Breast epithelium (tissue), 4 donors: ENCODE measurements at regions not wholly inside any gene's neighbourhood (a gene's known extent, or its start where the extent isn't known, plus 50 kb on each side); places are given as distances from the start of the nearest gene placed in this dataset.

Experiments used
- DNase-seq, 2 donors: peaks; one replicate each; pipeline ENCODE4 v3.0.0-alpha.2; 2019; ENCODE audit warnings: low spot score in 2 of 2
- H3K27ac ChIP-seq, 2 donors: fragments of 200-600 bp; sonication (generic) in 1 of 2; one replicate each; pipeline ENCODE4 v1.5.1; 2016 to 2019; ENCODE audit warnings: mild to moderate bottlenecking in 1 of 2
- H3K27me3 ChIP-seq, 2 donors: fragments of 200-600 bp; sonication (generic) in 1 of 2; one replicate each; pipeline versions ENCODE4 v1.5.1 to v1.6.0; 2017 to 2019; ENCODE audit warnings: control low read depth in 1 of 2, mild to moderate bottlenecking in 1 of 2
- H3K36me3 ChIP-seq: fragments of 200-600 bp; one replicate; pipeline ENCODE4 v1.5.1; 2019
- H3K4me1 ChIP-seq, 2 donors: fragments of 200-600 bp; sonication (generic); one replicate each; pipeline ENCODE4 v1.5.1; 2016 to 2019; ENCODE audit warnings: control low read depth in 1 of 2
- H3K4me3 ChIP-seq, 3 donors: fragments of 200-600 bp; sonication (generic); 1 replicate in 2 of 3; 2 replicates in 1 of 3; pipeline ENCODE4 v1.5.1; 2016 to 2019; ENCODE audit warnings: mild to moderate bottlenecking in 3 of 3, moderate library complexity in 2 of 3
- H3K9me3 ChIP-seq, 2 donors: fragments of 200-600 bp; sonication (generic) in 1 of 2; one replicate each; pipeline ENCODE4 v1.5.1; 2016 to 2019; ENCODE audit warnings: control low read depth in 1 of 2
- CTCF ChIP-seq, 3 donors: fragments of 450-650 bp; IDR thresholded peaks; one replicate each; pipeline ENCODE4 v1.5.1; 2016 to 2017; ENCODE audit warnings: antibody characterized with exemption in 3 of 3, mild to moderate bottlenecking in 3 of 3, moderate library complexity in 3 of 3
- POLR2A ChIP-seq: fragments of 450-650 bp; IDR thresholded peaks from one replicate; pipeline ENCODE4 v1.6.1; 2016; ENCODE audit warnings: antibody characterized with exemption, mild to moderate bottlenecking, moderate library complexity
- POLR2AphosphoS5 ChIP-seq, 3 donors: sonication (generic); formaldehyde crosslinking; IDR thresholded peaks; one replicate each; pipeline ENCODE4 v1.6.1; 2017; ENCODE audit warnings: antibody characterized with exemption in 3 of 3
- intact Hi-C: fragments of 100-400 bp; cut with DNase I; formaldehyde crosslinking; loops from one replicate; pipeline ENCODE4 v1.15.1; 2023; ENCODE audit warnings: low total_unique reads

GRCh38 chr5:143758015-143758414, 53.9 kb upstream of the HMHB1 start:
- H3K9me3 ChIP-seq: no peaks in the 10 kb centered on the region
- H3K4me1 ChIP-seq: no peaks in the 10 kb centered on the region
- no peak overlapping the region for H3K27ac ChIP-seq
- no peak for TF ChIP-seq CTCF (IDR thresholded peaks at IDR 0.05)
- no peak for TF ChIP-seq POLR2AphosphoS5 (IDR thresholded peaks at IDR 0.05)
- TF ChIP-seq POLR2A: no peak
- intact Hi-C loops: no loop called here
- DNase-seq: no peak
- H3K36me3 ChIP-seq: no peaks in the 10 kb centered on the region
- H3K4me3 ChIP-seq: no peak overlapping the region
- no peaks in the 10 kb centered on the region for H3K27me3 ChIP-seq

GRCh38 chr5:143757116-143757515, 54.8 kb upstream of the HMHB1 start:
- no peak for DNase-seq
- no peaks in the 10 kb centered on the region for H3K36me3 ChIP-seq
- H3K27me3 ChIP-seq: no peaks in the 10 kb centered on the region
- no peak overlapping the region for H3K27ac ChIP-seq
- no peaks in the 10 kb centered on the region for H3K9me3 ChIP-seq
- H3K4me1 ChIP-seq: no peaks in the 10 kb centered on the region
- no peak overlapping the region for H3K4me3 ChIP-seq
- intact Hi-C loops: no loop called here
- TF ChIP-seq CTCF (IDR thresholded peaks at IDR 0.05) (no peak), POLR2A (no peak), POLR2AphosphoS5 (IDR thresholded peaks at IDR 0.05) (no peak)

- TF ChIP-seq CTCF (IDR thresholded peaks at IDR 0.05) (no peak), POLR2AphosphoS5 (IDR thresholded peaks at IDR 0.05) (no peak), POLR2A (no peak)
- H3K9me3 ChIP-seq: no peaks in the 10 kb centered on the region
- no peak overlapping the region for H3K27ac ChIP-seq
- no peak for DNase-seq
- H3K4me3 ChIP-seq: no peak overlapping the region
- H3K4me1 ChIP-seq: no peaks in the 10 kb centered on the region
- no peaks in the 10 kb centered on the region for H3K36me3 ChIP-seq
- no peaks in the 10 kb centered on the region for H3K27me3 ChIP-seq
- intact Hi-C loops: no loop called here
These were observed 56.0 kb upstream of the HMHB1 start for GRCh38 chr5:143755966-143756365.

- no peak for DNase-seq
- intact Hi-C loops: no loop called here
- Histone ChIP-seq H3K4me3 (no peak overlapping the region), H3K27ac (no peak overlapping the region), H3K27me3 (no peaks in the 10 kb centered on the region), H3K9me3 (no peaks in the 10 kb centered on the region), H3K36me3 (no peaks in the 10 kb centered on the region), H3K4me1 (no peaks in the 10 kb centered on the region)
- no peak for TF ChIP-seq CTCF (IDR thresholded peaks at IDR 0.05)
- no peak for TF ChIP-seq POLR2AphosphoS5 (IDR thresholded peaks at IDR 0.05)
- no peak for TF ChIP-seq POLR2A
These were observed 59.7 kb upstream of the HMHB1 start for GRCh38 chr5:143752165-143752850.

- H3K27me3 ChIP-seq: no peaks in the 10 kb centered on the region
- no peak for DNase-seq
- no peaks in the 10 kb centered on the region for H3K9me3 ChIP-seq
- TF ChIP-seq POLR2AphosphoS5 (IDR thresholded peaks at IDR 0.05) (no peak), CTCF (IDR thresholded peaks at IDR 0.05) (no peak), POLR2A (no peak)
- intact Hi-C loops: no loop called here
- H3K4me3 ChIP-seq: no peak overlapping the region
- no peak overlapping the region for H3K27ac ChIP-seq
- H3K36me3 ChIP-seq: no peaks in the 10 kb centered on the region
- H3K4me1 ChIP-seq: no peaks in the 10 kb centered on the region
These were observed 60.6 kb upstream of the HMHB1 start for GRCh38 chr5:143751342-143751741.
